NCI-H524 (cell line): ENCODE measurements at regions not wholly inside any gene's neighbourhood (a gene's known extent, or its start where the extent isn't known, plus 50 kb on each side); places are given as distances from the start of the nearest gene placed in this dataset.
"Not testable (repeated sequence)": the region's sequence is repeated elsewhere in the genome, so short reads cannot be mapped to it uniquely, and the experiment has no call there.

Experiments used
- DNase-seq, 2 experiments: peaks; one replicate each; lab custom pipeline; 2025; lab: John Stamatoyannopoulos, UW

DNA sequence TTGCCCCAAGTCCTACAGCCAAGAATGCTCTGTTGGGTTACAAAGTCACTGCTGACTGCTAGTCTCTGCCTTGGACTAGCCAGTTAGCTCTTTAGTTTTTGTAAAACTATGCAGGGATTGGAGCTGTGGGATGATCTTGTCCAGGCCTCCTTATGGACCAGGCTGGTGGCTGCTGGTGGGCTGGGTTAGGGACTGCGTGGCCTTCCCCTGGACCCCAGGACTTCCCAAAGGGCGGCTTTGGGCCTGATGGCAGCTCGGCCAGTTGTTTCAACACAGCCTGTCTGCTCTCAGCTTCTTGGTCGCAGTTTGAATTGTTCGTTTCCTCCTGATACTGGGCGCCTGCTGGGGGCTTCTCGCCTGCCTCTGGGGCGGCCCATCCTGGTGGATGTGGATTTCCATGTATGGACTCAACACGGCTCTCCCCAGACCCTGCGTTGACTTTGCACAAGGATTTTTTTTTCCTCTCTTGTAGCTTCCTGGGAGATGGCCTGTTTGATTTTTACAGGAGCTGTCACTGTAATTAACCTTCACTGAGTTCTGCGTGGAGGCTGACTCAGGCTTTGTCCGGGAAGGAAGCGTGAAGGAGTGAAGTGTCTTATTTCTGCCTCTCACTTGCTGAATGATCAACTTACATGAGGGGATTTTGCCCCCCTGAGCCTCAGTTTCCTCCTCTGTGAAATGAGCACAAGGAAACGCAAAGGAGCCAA is 91.9 kb upstream of the NEURL1B start:
- no peak for DNase-seq

- DNase-seq: peak in 1 of 2 experiments; percentile 14
These were observed 92.7 kb upstream of the NEURL1B start for GRCh38 chr5:172548311-172548731.

DNA sequence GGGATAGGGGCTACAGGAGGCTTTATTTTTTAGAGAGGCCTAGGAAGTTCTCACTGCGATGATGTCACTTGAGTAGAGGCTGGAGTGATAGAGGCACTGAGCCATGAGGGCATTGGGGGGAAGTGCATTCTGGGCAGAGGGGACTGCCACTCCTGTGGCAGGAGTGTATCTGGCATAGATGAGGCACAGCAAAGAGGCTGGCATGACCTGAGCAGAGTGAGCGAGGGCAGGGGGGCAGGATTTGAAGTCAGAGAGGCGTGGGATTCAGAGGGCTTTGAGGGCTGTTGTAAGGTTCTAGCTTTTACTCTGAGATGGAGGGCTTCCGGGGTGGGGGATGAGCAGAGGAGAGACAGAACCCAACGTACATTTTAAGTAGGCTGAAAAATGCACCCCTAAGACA is 91.9 kb upstream of the SH3PXD2B start:
- no peak for DNase-seq

DNA sequence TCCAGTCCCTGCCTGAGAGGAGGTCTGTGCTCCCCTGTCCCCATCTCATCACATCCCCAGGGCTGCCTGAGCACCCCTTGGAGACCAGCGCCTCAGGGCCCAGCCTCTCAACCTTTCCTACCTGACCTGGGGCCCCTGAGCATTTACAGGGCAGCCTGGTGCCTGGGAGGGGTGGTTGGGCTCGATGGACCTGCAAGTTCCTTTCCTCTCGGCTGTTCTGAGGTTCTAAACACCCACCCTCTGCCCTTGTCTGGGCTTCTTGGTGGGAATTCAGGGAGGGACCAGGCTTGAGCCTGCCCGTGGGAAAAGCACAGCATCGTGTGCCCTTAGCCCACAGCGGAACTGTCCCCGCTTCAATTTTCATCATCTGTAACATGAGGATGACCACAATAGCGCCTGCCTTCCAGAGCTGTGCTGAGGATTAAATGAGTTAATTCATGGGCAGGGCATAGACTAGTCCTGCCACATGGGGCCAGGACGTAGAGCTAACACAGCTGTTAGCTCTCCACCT is 91.0 kb upstream of the SH3PXD2B start:
- peak; percentile 60 to 88 for DNase-seq

DNA sequence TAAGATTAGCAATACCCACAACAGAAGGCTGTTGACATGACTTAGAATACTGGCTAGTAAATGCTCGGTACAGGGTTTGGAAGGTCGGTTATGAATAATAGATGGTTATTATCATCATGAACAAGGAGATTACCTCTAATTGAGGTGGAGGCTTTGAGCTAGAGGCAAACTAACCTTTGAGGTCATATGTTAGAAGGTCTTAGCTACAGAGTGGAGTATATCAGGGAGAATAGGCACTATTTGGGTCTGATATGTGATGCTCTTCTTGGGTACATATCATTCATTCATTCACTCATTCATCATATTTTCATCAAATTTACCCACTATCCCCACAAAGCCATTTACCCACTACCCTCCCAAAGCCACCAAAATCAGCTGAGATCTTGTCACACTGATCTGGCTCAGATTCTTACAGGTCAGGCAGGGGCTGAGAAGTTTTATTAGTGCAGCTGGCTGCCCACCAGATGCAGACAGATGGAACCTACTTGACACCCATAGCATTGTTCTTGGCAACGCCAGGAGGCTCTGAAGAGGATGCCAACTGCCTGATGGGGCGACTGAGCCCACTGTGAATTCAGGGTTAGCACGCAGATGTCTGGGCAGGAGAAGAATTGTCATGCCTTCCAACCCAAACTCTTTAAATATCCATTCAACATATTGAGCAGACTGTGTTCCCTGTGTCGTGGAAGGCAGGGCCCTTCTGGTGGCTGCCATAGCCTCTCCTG is 90.2 kb upstream of the SH3PXD2B start:
- DNase-seq: peak; percentile 93 to 97

DNA sequence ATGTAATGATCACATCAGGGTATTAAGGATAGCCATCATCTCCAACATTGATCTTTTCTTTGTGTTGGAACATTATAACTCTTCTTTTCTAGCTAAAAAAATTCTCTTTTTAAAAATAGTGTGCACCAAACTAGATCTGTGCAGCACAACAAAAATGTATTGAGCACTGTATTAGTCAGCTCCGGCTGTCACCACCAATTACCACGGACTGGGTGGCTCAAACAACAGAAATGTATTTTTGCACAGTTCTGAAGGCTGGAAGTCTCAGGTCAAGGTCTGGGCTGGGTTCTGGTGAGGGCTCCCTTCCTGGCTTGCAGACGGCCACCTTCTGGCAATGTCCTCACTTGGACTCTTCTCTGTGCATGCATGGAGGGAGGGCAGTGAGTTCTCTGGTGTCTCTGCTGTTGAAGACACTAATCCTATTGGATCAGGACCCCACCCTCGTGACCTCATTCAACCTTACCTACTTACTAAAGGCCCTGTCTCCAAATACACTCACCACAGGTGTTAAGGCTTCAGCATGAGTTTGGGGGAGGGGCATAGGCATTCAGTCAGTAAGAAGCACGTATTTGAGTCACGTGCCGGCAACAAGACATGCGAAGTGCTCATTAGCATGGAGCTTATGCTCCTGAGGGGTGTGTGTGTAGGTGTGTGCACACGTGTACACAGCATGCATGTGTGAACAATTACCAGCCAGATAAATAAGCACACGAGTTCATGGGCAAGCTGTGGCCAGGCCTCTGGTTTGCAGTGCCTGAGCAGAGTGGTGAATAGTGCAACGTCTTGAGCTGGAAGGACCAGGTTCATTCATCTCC is 89.4 kb upstream of the SH3PXD2B start:
- DNase-seq: peak; percentile 55 to 65

GRCh38 chr5:172542651-172543131 is 88.4 kb upstream of the SH3PXD2B start:
- DNase-seq: peak; percentile 83 to 93

DNA sequence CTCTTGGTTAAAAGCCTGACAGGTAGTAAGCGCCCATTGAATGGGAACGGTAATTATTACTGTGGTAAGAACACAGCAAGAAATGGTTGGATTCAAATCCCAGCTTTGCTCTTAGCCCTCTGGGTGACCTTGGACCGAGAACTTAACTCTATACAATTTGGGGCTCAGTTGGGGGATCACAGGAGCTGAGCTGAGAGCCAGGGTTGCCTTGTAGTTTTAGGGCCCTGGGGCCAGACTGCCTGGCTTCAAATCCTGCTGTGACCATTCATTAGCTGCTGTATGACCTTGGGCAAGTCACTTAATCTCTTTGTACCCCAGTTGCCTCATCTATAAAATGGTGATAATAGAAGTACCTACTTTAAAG is 87.4 kb upstream of the SH3PXD2B start:
- DNase-seq: no peak

- DNase-seq: peak in 1 of 2 experiments; percentile 39
These were observed 86.9 kb upstream of the SH3PXD2B start for GRCh38 chr5:172541099-172541772.

DNA sequence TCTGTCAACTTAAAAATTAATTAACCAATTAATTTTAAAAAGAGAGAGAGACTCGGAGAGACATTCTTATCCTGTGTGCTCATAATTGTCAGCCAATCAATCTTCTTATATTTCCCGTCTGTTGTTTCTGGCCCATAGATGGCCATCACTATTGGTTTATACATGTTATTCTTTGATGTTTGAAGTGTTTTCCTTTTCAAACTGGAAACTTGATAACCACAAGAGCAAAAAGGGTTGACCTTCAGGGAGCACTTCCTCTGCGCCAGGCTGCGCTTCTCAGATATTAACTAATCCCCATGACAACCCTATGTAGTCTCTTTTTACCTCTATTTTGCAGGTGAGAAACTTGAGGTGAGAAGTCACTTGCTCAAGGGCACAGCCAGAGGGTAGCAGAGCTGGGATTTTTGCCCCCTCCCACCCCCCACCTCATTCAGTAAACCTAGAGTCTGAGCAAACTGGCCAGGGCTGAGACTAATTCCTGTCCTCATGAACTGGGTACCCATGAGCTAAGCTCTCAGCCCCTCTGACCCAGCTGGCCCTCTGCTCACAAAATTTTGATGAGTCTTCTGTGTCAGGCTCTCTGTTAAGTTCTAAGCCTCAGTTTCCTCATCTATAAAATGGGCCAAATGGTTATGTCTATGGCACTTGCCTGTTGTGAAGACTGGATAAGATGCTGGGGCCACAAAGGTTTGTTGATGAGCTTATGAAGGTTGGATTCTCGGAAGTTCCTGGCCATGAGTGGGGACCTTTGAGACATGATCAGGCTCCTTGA is 86.0 kb upstream of the SH3PXD2B start:
- no peak for DNase-seq

DNA sequence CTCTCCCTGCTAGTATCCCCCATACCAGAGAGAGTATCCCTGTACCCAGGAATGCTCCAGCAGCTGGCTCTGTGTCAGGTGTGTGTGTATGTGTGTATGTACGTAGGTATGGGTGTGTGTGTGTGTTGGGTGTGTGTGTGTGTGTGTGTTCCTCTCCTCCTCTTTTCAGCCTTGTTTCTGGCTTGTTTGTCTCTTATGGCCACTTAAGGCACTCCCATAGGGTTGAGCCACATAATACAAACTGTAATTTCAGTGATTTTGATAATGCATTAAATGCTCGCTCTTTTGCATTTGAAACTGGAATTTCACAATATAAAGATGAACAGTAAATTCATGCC is 80.8 kb upstream of the SH3PXD2B start:
- DNase-seq: no peak

DNA sequence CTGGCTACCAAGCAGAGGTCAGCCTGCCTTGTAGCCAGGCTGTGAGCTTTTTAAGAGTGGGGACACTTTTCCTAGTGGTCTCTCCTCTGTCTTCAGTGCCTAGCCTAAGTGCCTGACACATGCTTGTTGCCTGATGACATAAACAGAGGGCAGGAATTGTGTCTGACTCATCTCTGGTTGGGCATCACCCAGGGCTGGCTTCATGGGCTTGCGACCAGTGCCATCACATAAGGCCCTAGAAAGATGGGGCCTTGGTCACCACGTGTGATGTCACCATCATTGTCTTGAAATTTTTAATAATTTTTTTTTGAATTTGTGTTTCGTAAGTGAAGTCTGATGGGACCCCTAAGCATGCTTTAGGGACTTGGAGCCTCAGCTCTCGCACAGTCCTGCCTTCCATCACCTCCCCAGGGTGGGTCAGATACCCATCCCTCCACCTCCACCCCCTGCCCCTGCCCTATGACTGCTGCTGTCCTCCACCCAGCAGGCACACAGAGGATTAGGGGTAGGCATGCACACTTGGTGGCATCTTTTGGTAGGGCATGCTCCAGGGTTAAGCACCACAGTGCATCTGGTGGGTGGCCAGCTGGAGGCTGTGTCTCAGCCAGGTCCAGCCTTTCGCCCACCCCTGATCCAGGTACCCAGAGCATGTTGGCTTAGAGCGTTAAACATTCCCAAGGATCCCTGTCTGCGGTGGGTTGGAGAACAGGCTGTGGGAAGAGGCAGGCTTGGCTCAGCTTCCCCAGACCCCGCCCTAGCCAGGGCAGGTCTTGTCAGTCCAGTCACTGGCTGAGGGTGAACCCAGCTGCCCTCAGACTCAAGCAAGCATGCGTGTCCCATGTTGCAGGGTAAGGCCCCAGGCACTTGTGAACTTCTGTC is 80.1 kb upstream of the SH3PXD2B start:
- DNase-seq: peak in 1 of 2 experiments; percentile 32

GRCh38 chr5:172533399-172534228 is 79.3 kb upstream of the SH3PXD2B start:
- peak; percentile 31 to 55 for DNase-seq

DNA sequence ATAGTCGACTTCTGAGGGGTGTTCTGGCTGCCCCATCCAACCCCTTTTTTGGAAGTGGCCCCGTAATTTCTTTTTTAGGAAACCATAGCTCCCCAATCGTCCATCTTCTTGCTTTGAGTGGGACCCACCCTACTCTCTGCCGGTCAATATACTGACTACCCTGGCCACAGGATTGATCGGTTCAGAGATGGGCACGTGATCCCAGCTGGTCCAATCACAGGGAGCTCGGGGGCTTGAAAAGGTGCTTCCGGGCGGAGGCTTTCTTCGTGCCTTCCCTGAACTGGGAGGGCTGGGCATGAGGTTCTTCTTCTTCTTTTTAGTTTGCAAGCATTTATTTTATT is 78.7 kb upstream of the SH3PXD2B start:
- no peak for DNase-seq

GRCh38 chr5:172532439-172532838 is 78.1 kb upstream of the SH3PXD2B start:
- not testable (repeated sequence) for DNase-seq

- DNase-seq: no peak
These were observed 77.3 kb upstream of the SH3PXD2B start for GRCh38 chr5:172531704-172532026.

GRCh38 chr5:172530878-172531703 is 76.8 kb upstream of the SH3PXD2B start:
- DNase-seq: no peak

- DNase-seq: no peak
These were observed 76.1 kb upstream of the SH3PXD2B start for GRCh38 chr5:172530406-172530805.

- no peak for DNase-seq
These were observed 75.6 kb upstream of the SH3PXD2B start for GRCh38 chr5:172529896-172530295.
